Activated CD4-positive, CD25-positive, alpha-beta regulatory T cell treated with anti-CD3 and anti-CD28 coated beads, Interleukin-2, amount 50 U/mL, for 72 hours (primary cell): ENCODE measurements at regions not wholly inside any gene's neighbourhood (a gene's known extent, or its start where the extent isn't known, plus 50 kb on each side); places are given as distances from the start of the nearest gene placed in this dataset.

Experiments
- DNase-seq: peaks from one replicate; pipeline ENCODE4 v3.0.0; 2021

DNA sequence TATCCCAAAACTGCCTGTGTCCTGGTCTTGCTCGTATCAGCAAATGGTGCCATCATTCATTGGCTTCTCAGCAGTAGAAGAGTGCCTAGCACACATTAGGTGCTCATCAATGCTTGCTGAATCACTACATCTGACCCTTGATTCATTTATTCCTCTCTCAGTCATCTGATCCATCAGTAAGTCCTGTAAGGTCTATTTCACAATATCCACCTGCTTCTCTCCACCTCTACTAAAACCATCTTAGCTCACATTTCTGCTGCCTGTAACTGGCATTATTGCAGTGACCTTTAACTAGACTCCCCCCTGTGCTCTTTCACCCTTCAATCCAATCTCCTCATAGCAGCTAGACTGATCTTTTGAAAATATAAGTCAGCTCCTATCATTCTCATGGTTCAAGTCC is 387.6 kb upstream of the SPRED2 start:
- DNase-seq, result no peak

DNA sequence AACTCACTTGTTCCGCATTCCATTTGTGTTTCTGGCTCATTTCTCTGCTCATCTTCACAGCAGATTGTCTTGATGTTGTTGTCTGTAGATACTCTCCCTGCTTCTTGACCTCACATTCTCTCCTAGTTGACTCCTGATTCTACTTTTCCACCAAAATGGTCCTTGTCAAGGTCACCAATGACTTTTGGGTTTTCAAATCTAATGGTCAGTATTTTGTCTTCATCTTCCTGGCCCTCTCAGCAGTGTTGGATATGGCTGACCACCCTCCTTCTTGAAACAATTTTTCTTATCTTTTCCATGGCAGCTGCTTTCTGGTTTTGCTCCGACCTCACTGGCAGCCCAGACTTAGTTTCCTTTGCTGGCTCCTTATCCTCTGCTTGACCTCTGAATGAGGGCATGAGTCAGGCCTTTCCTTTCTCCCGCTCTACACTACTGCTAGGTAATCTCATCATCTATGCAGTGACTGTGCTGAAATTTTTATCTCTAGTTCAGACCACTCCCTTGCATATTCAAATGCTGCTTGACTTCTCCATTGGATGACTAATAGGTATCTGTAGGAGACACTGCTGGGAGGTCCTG is 386.6 kb upstream of the SPRED2 start:
- DNase-seq, result no peak

- DNase-seq, result no peak
Observed at GRCh38 chr2:65813631-65814173, 381.3 kb upstream of the SPRED2 start.

DNA sequence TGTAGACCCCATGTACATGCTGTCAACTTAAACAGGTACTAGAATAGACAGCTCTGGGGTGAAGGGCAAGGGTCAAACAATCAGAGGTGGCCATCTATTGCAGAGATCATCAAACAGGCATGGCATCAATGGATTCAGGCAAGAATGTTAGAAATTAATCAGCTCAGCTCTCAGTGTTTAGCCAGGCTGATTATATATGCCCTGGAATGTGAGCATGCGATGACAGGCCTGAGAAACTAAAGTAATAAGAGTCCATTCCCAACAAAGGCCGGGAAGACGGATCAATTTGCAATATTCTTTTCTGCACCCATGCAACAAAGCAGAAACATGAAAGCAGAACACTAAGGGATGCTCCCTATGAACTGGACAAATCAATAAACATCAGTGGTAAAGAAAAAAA is 380.5 kb upstream of the SPRED2 start:
- DNase-seq, result no peak

- DNase-seq, result no peak
Observed at GRCh38 chr2:65807942-65808341, 375.5 kb upstream of the SPRED2 start.

- DNase-seq, result no peak
Observed at GRCh38 chr2:65804777-65805176, 372.4 kb upstream of the SPRED2 start.

- DNase-seq, result no peak
Observed at GRCh38 chr2:65802298-65802942, 370.0 kb upstream of the SPRED2 start.

DNA sequence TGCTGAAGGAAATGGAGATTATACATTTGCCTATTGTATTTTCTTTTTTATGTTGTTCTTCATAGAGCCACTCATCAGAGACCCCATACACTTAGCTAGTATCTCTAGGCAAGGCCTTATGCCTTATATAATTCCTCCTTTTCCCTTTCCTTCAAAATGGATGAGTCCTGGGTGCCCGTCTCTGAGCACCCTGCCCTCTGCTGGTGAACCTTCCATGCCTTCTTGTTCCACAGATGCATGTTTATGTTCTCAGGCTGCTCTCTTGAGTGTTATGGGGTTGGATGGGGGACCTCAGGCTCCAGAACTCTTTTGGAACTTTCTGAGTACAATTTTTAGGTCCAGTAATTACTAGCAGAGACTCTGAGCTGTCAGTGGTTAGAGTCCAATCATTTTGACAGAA is 368.6 kb upstream of the SPRED2 start:
- no peak for DNase-seq

DNA sequence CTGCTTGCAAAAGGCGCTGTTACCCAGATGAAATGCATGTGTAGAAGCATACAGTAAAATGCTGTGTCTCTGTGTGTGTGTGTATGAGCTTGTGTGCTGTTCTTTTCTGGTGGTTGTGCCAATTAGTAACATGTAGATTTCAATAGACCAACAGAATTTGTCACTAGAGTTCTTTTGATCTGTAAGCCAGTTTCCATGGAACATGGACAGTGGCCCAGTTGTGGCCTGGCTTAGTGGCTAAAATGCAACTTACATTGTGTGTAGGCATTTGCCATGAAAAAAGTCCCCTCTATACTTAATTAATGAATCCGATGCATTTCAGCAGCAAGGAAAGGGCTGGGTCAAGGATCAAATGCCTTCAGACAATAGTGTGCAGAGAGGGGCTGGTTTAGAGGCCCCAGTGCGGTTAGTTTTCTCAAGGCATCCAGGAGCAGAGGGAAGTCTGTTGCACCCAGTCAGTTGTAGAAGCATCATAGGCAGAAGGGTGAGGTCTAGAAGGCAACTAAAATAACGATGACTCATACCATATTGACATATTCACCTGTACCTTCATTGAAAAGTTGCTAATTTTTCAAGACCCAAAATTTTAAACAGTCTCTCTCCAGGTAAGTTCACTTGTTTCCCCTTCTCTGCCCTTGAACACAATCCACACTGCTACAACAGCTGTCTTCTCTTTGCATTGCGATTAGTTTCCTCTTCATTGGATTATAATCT is 366.9 kb upstream of the SPRED2 start:
- DNase-seq, result no peak

DNA sequence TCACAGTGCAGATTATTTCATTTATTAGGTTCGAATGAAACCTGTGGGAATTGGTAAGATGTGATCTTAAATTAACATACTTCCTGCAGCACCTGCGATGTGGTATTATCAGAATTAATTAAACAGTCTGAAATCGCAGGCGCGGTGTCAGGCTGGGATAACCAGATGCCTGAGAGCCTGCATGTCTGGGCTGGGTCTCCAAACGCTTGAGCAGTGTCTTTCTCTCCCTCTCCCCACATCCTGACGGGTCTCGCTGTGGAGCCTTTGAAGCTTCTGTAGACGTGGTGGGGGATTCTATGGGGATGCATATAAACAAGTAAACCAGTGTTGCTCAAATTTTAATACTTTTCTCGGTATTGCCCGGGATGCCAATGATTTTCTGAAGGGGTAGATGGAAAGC is 366.2 kb upstream of the SPRED2 start:
- no peak for DNase-seq

DNA sequence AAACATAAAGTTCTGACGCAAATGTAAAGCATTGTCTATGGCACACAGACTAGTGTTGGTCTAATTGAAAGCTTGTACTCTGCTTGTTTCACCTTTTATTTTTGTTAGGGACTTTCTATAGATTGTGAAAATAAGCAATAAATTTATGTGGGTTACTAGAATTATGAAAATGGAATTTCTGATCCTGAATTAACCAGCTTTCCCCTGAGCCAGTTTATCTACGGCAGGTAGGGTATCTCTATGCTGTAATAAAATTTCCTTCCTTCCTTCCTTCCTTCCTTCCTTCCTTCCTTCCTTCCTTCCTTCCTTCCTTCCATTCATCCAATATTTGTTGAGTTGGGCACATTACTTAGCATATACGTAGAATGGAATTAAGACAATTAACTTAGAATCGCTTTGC is 362.6 kb upstream of the SPRED2 start:
- DNase-seq, result no peak

DNA sequence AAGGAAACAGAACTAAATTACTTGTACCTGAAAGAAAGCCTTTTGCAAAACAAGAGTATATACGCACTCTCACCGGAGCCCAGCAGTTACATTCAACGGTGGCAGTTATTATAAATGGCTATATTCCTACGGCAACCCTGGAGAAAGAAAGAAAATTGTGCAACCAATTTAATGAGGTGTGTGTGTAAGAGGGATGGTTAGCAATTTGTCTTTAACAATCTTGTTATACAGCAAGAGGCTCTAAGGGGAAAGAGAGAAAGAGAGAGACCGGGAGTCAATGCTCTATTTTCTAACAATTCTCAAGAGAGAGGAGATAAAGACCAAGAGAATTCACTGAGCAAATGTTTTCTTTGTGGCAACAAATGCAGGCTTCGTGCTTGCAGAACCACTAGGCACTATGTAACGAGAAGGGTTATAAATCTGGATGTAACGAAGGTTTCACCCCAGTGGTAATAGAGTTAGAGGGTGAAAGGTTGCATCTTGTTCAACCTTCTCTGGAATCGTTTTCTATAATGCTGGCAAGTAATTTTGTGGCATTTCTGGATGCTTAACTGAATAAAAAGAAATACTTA is 359.1 kb upstream of the SPRED2 start:
- no peak for DNase-seq

GRCh38 chr2:65790676-65790935 is 358.2 kb upstream of the SPRED2 start:
- DNase-seq, result no peak

DNA sequence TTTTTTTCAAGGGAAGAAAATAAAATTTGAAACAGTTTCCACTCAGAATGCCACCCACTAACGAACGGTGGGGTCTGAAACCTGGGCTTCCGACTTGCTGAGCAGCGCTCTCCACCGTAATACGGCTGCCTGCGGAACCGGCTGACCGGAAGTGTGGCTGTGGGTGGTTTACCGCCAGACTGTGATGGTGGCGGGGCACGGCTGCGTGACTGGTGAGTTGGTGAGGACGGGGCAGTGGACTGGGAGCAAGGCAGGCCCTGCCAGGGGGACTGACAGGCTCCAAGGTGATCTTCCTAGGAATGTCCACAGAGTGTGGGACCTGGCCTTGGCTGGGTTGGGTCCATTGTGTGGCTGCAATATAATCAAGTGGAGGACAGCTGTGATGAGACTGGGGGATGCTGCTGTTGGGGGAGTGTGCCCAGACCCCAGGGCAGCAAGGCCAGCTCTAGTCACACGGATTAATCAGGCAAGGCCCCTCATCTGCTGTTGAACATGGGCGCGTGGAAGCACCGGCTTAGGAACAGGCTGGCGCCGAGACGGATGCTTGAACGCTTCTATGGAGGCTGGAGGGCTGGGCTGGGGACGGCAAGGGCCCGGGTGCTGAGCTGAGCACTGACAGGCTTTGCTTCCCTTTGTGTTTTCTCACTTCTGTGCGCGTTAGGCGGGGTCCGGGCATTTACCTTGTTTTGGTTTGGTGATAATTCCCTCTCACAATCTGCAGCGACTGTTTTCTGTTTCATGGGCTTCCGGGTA is 357.7 kb upstream of the SPRED2 start:
- no peak for DNase-seq

GRCh38 chr2:65788556-65788955 is 356.2 kb upstream of the SPRED2 start:
- DNase-seq, result no peak

- DNase-seq, result no peak
Observed at GRCh38 chr2:65786765-65787164, 354.4 kb upstream of the SPRED2 start.

GRCh38 chr2:65786007-65786717 is 353.8 kb upstream of the SPRED2 start:
- DNase-seq, result no peak

- DNase-seq, result no peak
Observed at GRCh38 chr2:65782996-65783650, 350.7 kb upstream of the SPRED2 start.

GRCh38 chr2:65782186-65782585 is 349.8 kb upstream of the SPRED2 start:
- DNase-seq, result no peak

- no peak for DNase-seq
Observed at GRCh38 chr2:65781756-65782155, 349.4 kb upstream of the SPRED2 start.

- no peak for DNase-seq
Observed at GRCh38 chr2:65779021-65779420, 346.6 kb upstream of the SPRED2 start.

DNA sequence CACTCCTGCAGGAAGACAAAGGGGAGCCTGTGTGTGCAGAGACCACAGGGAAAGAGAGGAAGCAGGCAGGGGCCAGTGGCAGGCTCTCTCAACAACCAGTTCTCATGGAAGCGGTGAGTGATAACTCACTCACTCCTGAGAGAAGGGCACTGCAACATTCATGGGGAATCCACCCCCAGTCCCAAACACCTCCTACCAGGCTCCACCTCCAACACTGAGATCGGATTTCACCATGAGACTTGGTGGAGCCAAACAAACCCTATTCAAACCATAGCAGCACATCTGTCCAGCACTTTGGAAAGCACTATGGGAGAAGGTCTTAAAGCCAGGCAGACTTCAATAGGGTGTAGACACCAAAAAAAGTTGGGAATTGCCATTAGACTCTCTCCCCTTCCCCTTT is 345.7 kb upstream of the SPRED2 start:
- no peak for DNase-seq
